ENCODE measurements at regions not wholly inside any gene's neighbourhood (a gene's known extent, or its start where the extent isn't known, plus 50 kb on each side); places are given as distances from the start of the nearest gene placed in this dataset.

DNA sequence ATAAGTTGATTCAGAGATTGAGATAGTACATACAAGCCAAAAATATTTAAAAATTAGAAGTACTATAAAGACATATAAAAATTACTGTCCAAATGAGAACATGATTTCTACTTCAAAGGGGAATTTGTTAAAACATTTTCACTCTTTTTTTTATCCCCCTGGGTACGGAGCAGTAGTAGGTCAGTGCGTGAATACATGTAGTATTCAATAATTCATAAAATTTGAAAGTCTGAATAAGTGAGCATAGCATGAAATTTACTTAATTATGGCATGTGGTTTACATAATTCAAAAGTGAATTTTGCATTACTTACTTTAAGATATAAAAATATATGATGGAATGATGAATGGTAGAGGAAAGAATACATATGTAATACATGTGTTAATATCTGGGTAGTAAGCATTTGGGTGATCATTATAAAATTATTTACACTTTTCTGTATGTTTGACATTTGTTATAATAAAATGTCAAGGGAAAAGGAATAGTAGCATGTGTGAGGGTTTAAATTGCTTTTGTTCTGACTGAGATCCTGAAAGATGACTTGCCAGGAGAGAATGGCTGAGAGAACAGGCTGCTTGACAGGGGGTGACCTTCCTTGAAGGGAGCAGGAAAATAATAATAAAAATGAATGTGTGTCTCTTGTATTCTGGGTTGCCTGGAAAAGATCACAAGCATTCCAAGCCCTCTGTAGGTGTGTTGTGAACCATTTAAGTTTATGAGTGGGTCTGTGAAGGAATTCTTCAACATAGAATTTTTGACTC lies 1178.8 kb downstream of the ZPLD1 start:
- TF ChIP-seq, protein P1, sequence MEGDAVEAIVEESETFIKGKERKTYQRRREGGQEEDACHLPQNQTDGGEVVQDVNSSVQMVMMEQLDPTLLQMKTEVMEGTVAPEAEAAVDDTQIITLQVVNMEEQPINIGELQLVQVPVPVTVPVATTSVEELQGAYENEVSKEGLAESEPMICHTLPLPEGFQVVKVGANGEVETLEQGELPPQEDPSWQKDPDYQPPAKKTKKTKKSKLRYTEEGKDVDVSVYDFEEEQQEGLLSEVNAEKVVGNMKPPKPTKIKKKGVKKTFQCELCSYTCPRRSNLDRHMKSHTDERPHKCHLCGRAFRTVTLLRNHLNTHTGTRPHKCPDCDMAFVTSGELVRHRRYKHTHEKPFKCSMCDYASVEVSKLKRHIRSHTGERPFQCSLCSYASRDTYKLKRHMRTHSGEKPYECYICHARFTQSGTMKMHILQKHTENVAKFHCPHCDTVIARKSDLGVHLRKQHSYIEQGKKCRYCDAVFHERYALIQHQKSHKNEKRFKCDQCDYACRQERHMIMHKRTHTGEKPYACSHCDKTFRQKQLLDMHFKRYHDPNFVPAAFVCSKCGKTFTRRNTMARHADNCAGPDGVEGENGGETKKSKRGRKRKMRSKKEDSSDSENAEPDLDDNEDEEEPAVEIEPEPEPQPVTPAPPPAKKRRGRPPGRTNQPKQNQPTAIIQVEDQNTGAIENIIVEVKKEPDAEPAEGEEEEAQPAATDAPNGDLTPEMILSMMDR (IDR thresholded peaks at IDR 0.05; ENCODE audit: insufficient read depth, low read depth, low read length, missing control alignments): no peak
- no peak for DNase-seq (ENCODE audit: low read depth)

DNA sequence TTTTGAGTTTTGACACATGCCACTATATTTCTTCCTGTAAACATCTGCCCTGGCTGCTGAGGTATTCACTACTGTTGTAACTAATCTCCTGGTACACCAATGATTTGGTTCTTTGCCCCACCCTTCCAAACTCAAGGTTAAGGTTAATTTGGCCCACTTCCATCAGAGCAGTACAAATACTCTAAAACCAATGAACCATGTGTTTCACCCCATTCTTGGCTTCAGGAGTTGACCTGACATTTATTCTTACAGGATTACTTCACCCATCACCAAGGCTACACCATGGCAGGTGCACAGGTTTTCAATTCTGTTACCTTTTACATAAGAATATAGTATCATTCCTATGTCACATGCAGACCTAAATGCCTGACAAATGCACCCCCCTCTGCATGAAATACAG lies 1179.9 kb downstream of the ZPLD1 start:
- DNase-seq (ENCODE audit: low read depth): no peak
- TF ChIP-seq, protein P1 (IDR thresholded peaks at IDR 0.05; ENCODE audit: insufficient read depth, low read depth, low read length, missing control alignments): no peak
- H3K4me3 ChIP-seq (ENCODE audit: low read length): no peak overlapping the region

More for the DNA sequence above, 1178.8 kb downstream of the ZPLD1 start:
- H3K4me3 ChIP-seq (ENCODE audit: low read length): no peak overlapping the region

DNA sequence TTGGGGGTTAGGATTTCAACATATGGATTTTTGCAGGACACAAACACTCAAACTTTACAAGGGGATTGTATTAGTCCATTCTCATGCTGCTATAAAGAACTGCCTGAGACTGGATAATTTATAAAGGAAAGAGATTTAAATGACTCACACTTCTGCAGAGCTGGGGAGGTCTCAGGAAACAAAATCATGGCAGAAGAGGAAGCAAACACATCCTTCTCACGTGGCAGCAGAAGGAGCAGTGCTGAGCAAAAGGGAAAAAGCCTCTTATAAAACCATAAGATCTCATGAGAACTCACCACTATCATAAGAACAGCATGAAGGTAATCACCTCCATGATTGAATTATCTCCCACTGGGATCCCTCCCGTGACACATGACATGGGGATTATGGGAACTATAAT lies 1183.1 kb downstream of the ZPLD1 start:
- TF ChIP-seq, protein P1 (IDR thresholded peaks at IDR 0.05; ENCODE audit: insufficient read depth, low read depth, low read length, missing control alignments): no peak
- no peak for DNase-seq (ENCODE audit: low read depth)
- no peak overlapping the region for H3K4me3 ChIP-seq (ENCODE audit: low read length)

DNA sequence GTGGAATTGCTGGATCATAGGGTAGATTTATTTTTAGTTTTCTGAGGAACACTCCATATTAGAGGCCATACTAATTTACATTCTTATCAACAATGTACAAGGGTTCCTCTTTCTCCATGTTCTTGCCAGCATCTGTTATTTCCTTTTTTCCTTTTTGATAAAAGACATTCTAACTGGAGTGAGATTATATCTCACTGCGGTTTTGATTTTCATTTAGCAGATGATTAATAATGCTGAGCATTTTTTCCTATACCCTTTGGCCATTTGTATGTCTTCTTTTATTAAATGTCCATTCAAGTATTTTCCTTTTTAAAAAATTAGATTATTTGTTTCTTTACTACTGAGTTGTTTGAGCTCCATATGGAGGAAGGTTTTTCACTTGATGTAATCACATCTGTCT lies 1189.5 kb downstream of the ZPLD1 start:
- TF ChIP-seq, protein P1 (IDR thresholded peaks at IDR 0.05; ENCODE audit: insufficient read depth, low read depth, low read length, missing control alignments): no peak
- no peak overlapping the region for H3K4me3 ChIP-seq (ENCODE audit: low read length)
- DNase-seq (ENCODE audit: low read depth): no peak

DNA sequence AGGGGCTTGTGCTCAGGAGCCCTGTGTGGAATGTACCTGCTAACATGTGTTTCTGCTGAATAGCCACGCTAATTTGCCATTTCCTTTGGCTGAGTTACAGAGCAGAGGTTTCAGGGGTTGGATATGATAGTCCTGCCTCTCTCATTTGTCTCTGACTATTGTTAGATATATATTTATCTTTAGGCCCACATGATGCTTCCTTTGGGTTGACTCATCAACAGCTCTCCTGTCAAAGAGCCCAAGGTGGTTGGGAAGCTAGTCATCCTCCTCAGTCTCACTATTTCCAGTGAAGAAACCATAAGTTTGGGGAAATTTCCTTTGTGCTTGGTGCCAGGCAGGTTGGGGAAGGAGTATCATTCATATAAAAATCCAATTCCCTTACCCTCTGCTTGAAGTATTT lies 1194.6 kb downstream of the ZPLD1 start:
- TF ChIP-seq, protein P1 (IDR thresholded peaks at IDR 0.05; ENCODE audit: insufficient read depth, low read depth, low read length, missing control alignments): no peak
- peak; percentile 3 for DNase-seq (ENCODE audit: low read depth)
- no peak overlapping the region for H3K4me3 ChIP-seq (ENCODE audit: low read length)

- DNase-seq (ENCODE audit: low read depth): no peak
- TF ChIP-seq, protein P1 (IDR thresholded peaks at IDR 0.05; ENCODE audit: insufficient read depth, low read depth, low read length, missing control alignments): no peak
- no peak overlapping the region for H3K4me3 ChIP-seq (ENCODE audit: low read length)
Measured at GRCh38 chr3:103644450-103644849, 1209.6 kb downstream of the ZPLD1 start.

DNA sequence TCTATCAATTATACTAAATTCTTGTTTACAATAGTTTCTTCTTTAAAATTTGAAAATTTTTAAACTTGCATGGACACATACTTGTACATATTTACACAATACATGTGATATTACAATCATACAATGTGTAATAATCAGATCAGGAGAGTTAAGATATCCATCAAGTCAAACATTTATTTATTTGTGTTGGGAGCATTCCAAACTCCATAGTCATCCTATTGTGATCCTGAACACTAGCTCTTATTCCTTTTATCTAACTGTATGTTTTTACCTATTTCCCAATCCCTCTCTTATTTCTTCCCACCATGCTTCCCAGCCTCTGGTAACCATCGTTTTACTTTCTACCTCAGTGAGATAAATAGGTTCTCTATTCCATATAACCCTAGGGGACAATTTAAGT lies 1219.2 kb downstream of the ZPLD1 start:
- TF ChIP-seq, protein P1 (IDR thresholded peaks at IDR 0.05; ENCODE audit: insufficient read depth, low read depth, low read length, missing control alignments): no peak
- DNase-seq (ENCODE audit: low read depth): peak; percentile 34
- no peak overlapping the region for H3K4me3 ChIP-seq (ENCODE audit: low read length)
